Activated CD4-positive, alpha-beta memory T cell treated with anti-CD3 and anti-CD28 coated beads for 36 hours (primary cell): ENCODE measurements at regions not wholly inside any gene's neighbourhood (a gene's known extent, or its start where the extent isn't known, plus 50 kb on each side); places are given as distances from the start of the nearest gene placed in this dataset.
"Not testable (repeated sequence)": the region's sequence is repeated elsewhere in the genome, so short reads cannot be mapped to it uniquely, and the experiment has no call there.

Experiments
- CTCF ChIA-PET: fragments of 350-600 bp; sonication (Branson Sonifier 250); formaldehyde crosslinking; loops from one replicate; lab custom pipeline; 2021; ENCODE audit warnings: antibody characterized with exemption, inconsistent platforms; lab: Charles Lee
- POLR2A ChIA-PET: fragments of 350-600 bp; sonication (Branson Sonifier 250); formaldehyde crosslinking; loops from one replicate; lab custom pipeline; 2021; ENCODE audit warnings: antibody characterized with exemption; lab: Charles Lee
- DNase-seq: peaks from one replicate; pipeline ENCODE4 v3.0.0-alpha.2; 2020
- H3K27ac Mint-ChIP-seq: one replicate; pipeline ENCODE4 v1.8.0; 2021; ENCODE audit warnings: mixed read lengths
- H3K27me3 Mint-ChIP-seq: one replicate; pipeline ENCODE4 v1.8.0; 2021; ENCODE audit warnings: mixed read lengths
- H3K36me3 Mint-ChIP-seq: one replicate; pipeline ENCODE4 v1.8.0; 2021; ENCODE audit warnings: mixed read lengths
- H3K4me1 Mint-ChIP-seq: one replicate; pipeline ENCODE4 v1.8.0; 2021; ENCODE audit warnings: low read depth, mixed read lengths
- H3K4me3 Mint-ChIP-seq: one replicate; pipeline ENCODE4 v1.8.0; 2021; ENCODE audit warnings: mild to moderate bottlenecking, mixed read lengths
- H3K9me3 Mint-ChIP-seq: one replicate; pipeline ENCODE4 v1.8.0; 2021; ENCODE audit warnings: mixed read lengths
- intact Hi-C: fragments of 100-400 bp; cut with micrococcal nuclease; formaldehyde crosslinking; loops from one replicate; pipeline ENCODE4 v1.15.1; 2023

- intact Hi-C loops: loop anchor here (5.0 kb wide), 2 partner anchors 178 to 238 kb away; no protein-coding TSS in a partner anchor
- H3K4me1 Mint-ChIP-seq: no peaks in the 10 kb centered on the region
- DNase-seq: no peak
Observed at GRCh38 chr11:116690611-116691010, 82.2 kb downstream of the BUD13 start.

GRCh38 chr11:116689413-116690127, 83.2 kb downstream of the BUD13 start:
- intact Hi-C loops: loop anchor here (5.0 kb wide), 2 partner anchors 177 to 237 kb away; no protein-coding TSS in a partner anchor
- no peaks in the 10 kb centered on the region for H3K4me1 Mint-ChIP-seq
- ChIA-PET CTCF (interaction anchor here (0.8 to 3.7 kb wide), 3 partner anchors 175 to 1355 kb away, joined by 3 to 32 read pairs (median 4); no protein-coding TSS in a partner anchor), POLR2A (no interaction called here)
- no peak for DNase-seq
- H3K27me3 Mint-ChIP-seq: peaks cover 12% of the 10 kb centered on the region
- H3K36me3 Mint-ChIP-seq: no peaks in the 10 kb centered on the region
- H3K9me3 Mint-ChIP-seq: no peaks in the 10 kb centered on the region
- H3K4me3 Mint-ChIP-seq: no peak overlapping the region
- no peak overlapping the region for H3K27ac Mint-ChIP-seq

More at GRCh38 chr11:116690611-116691010, 82.2 kb downstream of the BUD13 start:
- H3K27ac Mint-ChIP-seq: no peak overlapping the region
- POLR2A ChIA-PET: no interaction called here
- no peak overlapping the region for H3K4me3 Mint-ChIP-seq
- peaks cover 6% of the 10 kb centered on the region for H3K27me3 Mint-ChIP-seq
- H3K9me3 Mint-ChIP-seq: no peaks in the 10 kb centered on the region
- CTCF ChIA-PET: interaction anchor here (1.1 to 3.7 kb wide), 6 partner anchors 15 to 473 kb away, joined by 4 to 32 read pairs (median 4); no protein-coding TSS in a partner anchor
- H3K36me3 Mint-ChIP-seq: no peaks in the 10 kb centered on the region

- CTCF ChIA-PET: no interaction called here
Observed at GRCh38 chr11:116688202-116688540, 84.6 kb downstream of the BUD13 start.

GRCh38 chr11:116687458-116688201, 85.2 kb downstream of the BUD13 start:
- ChIA-PET POLR2A (no interaction called here), CTCF (no interaction called here)
- DNase-seq: no peak
- H3K27me3 Mint-ChIP-seq: peaks cover 13% of the 10 kb centered on the region
- H3K36me3 Mint-ChIP-seq: no peaks in the 10 kb centered on the region
- H3K27ac Mint-ChIP-seq: no peak overlapping the region
- H3K9me3 Mint-ChIP-seq: peaks cover 3% of the 10 kb centered on the region
- H3K4me3 Mint-ChIP-seq: no peak overlapping the region
- intact Hi-C loops: no loop called here
- no peaks in the 10 kb centered on the region for H3K4me1 Mint-ChIP-seq

More at GRCh38 chr11:116688202-116688540, 84.6 kb downstream of the BUD13 start:
- Mint-ChIP-seq H3K27me3 (peaks cover 12% of the 10 kb centered on the region), H3K4me1 (no peaks in the 10 kb centered on the region), H3K36me3 (no peaks in the 10 kb centered on the region), H3K4me3 (no peak overlapping the region), H3K27ac (no peak overlapping the region), H3K9me3 (peaks cover 3% of the 10 kb centered on the region)
- POLR2A ChIA-PET: no interaction called here
- DNase-seq: no peak
- intact Hi-C loops: no loop called here

GRCh38 chr11:116686866-116687265, 85.9 kb downstream of the BUD13 start:
- no peaks in the 10 kb centered on the region for H3K4me1 Mint-ChIP-seq
- DNase-seq: no peak
- POLR2A ChIA-PET: no interaction called here
- peaks cover 3% of the 10 kb centered on the region for H3K9me3 Mint-ChIP-seq
- H3K27ac Mint-ChIP-seq: no peak overlapping the region
- intact Hi-C loops: no loop called here
- H3K27me3 Mint-ChIP-seq: peaks cover 14% of the 10 kb centered on the region
- H3K4me3 Mint-ChIP-seq: no peak overlapping the region
- no peaks in the 10 kb centered on the region for H3K36me3 Mint-ChIP-seq
- CTCF ChIA-PET: no interaction called here

- H3K4me1 Mint-ChIP-seq: peaks cover 4% of the 10 kb centered on the region
- H3K9me3 Mint-ChIP-seq: peaks cover 3% of the 10 kb centered on the region
- intact Hi-C loops: no loop called here
- peaks cover 22% of the 10 kb centered on the region for H3K27me3 Mint-ChIP-seq
- POLR2A ChIA-PET: no interaction called here
- CTCF ChIA-PET: interaction anchor here (1.1 kb wide), 1 partner anchor 8 kb away, joined by 7 read pairs; no protein-coding TSS in a partner anchor
- H3K4me3 Mint-ChIP-seq: no peak overlapping the region
- H3K36me3 Mint-ChIP-seq: no peaks in the 10 kb centered on the region
- H3K27ac Mint-ChIP-seq: no peak overlapping the region
- no peak for DNase-seq
Observed at GRCh38 chr11:116683982-116684381, 88.8 kb downstream of the BUD13 start.

- Mint-ChIP-seq H3K4me3 (no peak overlapping the region), H3K36me3 (no peaks in the 10 kb centered on the region), H3K9me3 (peaks cover 7% of the 10 kb centered on the region), H3K27me3 (peaks cover 18% of the 10 kb centered on the region), H3K27ac (no peak overlapping the region), H3K4me1 (peaks cover 4% of the 10 kb centered on the region)
- no peak for DNase-seq
- CTCF ChIA-PET: interaction anchor here (1.0 kb wide), 1 partner anchor 39 kb away, joined by 3 read pairs; no protein-coding TSS in a partner anchor
- intact Hi-C loops: no loop called here
- POLR2A ChIA-PET: no interaction called here
Observed at GRCh38 chr11:116680349-116681125, 92.2 kb downstream of the BUD13 start.

- peaks cover 12% of the 10 kb centered on the region for H3K27me3 Mint-ChIP-seq
- peaks cover 4% of the 10 kb centered on the region for H3K4me1 Mint-ChIP-seq
- no peak for DNase-seq
- intact Hi-C loops: no loop called here
- H3K9me3 Mint-ChIP-seq: peaks cover 15% of the 10 kb centered on the region
- ChIA-PET CTCF (no interaction called here), POLR2A (no interaction called here)
- no peak overlapping the region for H3K4me3 Mint-ChIP-seq
- no peak overlapping the region for H3K27ac Mint-ChIP-seq
- H3K36me3 Mint-ChIP-seq: no peaks in the 10 kb centered on the region
Observed at GRCh38 chr11:116678887-116679286, 93.9 kb downstream of the BUD13 start.

- H3K4me3 Mint-ChIP-seq, CTCF ChIA-PET, POLR2A ChIA-PET, DNase-seq, H3K27ac Mint-ChIP-seq, H3K36me3 Mint-ChIP-seq, H3K4me1 Mint-ChIP-seq, intact Hi-C loops: not testable (repeated sequence)
- peaks cover 22% of the 10 kb centered on the region for H3K9me3 Mint-ChIP-seq
- peaks cover 40% of the 10 kb centered on the region for H3K27me3 Mint-ChIP-seq
Observed at GRCh38 chr11:116667318-116667717, 105.5 kb downstream of the BUD13 start.

GRCh38 chr11:116666673-116667249, 106.0 kb downstream of the BUD13 start:
- H3K27ac Mint-ChIP-seq, H3K36me3 Mint-ChIP-seq, DNase-seq, H3K4me3 Mint-ChIP-seq, intact Hi-C loops, H3K4me1 Mint-ChIP-seq, CTCF ChIA-PET, POLR2A ChIA-PET: not testable (repeated sequence)
- H3K27me3 Mint-ChIP-seq: peaks cover 43% of the 10 kb centered on the region
- H3K9me3 Mint-ChIP-seq: peaks cover 22% of the 10 kb centered on the region

GRCh38 chr11:116665523-116665922, 107.3 kb downstream of the BUD13 start:
- Mint-ChIP-seq H3K27me3 (peaks cover 47% of the 10 kb centered on the region), H3K36me3 (no peaks in the 10 kb centered on the region), H3K4me3 (no peak overlapping the region)

More at GRCh38 chr11:116665523-116665922, 107.3 kb downstream of the BUD13 start:
- intact Hi-C loops: no loop called here
- Mint-ChIP-seq H3K9me3 (peaks cover 20% of the 10 kb centered on the region), H3K27ac (no peak overlapping the region), H3K4me1 (no peaks in the 10 kb centered on the region)
- CTCF ChIA-PET: no interaction called here
- POLR2A ChIA-PET: no interaction called here
- DNase-seq: no peak
